ENCODE measurements at regions not wholly inside any gene's neighbourhood (a gene's known extent, or its start where the extent isn't known, plus 50 kb on each side); places are given as distances from the start of the nearest gene placed in this dataset.

DNA sequence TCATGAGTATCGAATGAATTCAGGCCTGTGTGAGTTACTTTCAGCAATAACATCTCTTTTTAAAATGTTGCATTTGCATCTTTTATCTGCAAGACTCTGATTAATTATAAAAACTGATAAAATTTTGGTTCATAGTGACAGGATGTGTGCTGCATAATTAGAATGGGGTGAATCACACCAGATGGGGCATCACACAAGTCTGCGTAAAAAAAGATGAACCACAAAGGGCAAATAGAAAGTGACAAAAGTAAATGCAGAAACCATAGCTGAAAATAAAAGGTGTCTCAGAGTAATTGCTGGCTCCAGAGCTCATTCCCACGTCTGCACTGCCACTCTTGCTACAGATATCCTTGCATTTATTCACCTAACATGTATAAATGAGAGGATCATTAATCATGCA is 131.1 kb downstream of the HS3ST1 start:
- no peaks in the 10 kb centered on the region for H3K79me2 ChIP-seq (ENCODE audit: insufficient read depth, low read length)
- H3K4me1 ChIP-seq (ENCODE audit: insufficient read depth, low read length, poor library complexity, severe bottlenecking): peaks cover 5% of the 10 kb centered on the region
- H3K4me2 ChIP-seq (ENCODE audit: low read depth, low read length, poor library complexity, severe bottlenecking): no peak overlapping the region
- H4K20me1 ChIP-seq (ENCODE audit: insufficient read depth, low read length, poor library complexity, severe bottlenecking): no peaks in the 10 kb centered on the region
- TF ChIP-seq, protein P1, sequence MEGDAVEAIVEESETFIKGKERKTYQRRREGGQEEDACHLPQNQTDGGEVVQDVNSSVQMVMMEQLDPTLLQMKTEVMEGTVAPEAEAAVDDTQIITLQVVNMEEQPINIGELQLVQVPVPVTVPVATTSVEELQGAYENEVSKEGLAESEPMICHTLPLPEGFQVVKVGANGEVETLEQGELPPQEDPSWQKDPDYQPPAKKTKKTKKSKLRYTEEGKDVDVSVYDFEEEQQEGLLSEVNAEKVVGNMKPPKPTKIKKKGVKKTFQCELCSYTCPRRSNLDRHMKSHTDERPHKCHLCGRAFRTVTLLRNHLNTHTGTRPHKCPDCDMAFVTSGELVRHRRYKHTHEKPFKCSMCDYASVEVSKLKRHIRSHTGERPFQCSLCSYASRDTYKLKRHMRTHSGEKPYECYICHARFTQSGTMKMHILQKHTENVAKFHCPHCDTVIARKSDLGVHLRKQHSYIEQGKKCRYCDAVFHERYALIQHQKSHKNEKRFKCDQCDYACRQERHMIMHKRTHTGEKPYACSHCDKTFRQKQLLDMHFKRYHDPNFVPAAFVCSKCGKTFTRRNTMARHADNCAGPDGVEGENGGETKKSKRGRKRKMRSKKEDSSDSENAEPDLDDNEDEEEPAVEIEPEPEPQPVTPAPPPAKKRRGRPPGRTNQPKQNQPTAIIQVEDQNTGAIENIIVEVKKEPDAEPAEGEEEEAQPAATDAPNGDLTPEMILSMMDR (conservative IDR thresholded peaks at IDR 0.05; ENCODE audit: low read length): no peak
- TF ChIP-seq EZH2phosphoT487 (IDR thresholded peaks at IDR 0.05; ENCODE audit: borderline replicate concordance): no peak
- no peaks in the 10 kb centered on the region for H3K27me3 ChIP-seq (ENCODE audit: insufficient read depth, low read length, poor library complexity, severe bottlenecking)
- H3K4me3 ChIP-seq (ENCODE audit: low read length, poor library complexity, severe bottlenecking): no peak overlapping the region
- H3F3A ChIP-seq (ENCODE audit: low read depth): no peaks in the 10 kb centered on the region
- H3K9me2 ChIP-seq (replicated peaks; ENCODE audit: low read depth, low read length): no peaks in the 10 kb centered on the region
- no peaks in the 10 kb centered on the region for H3K36me3 ChIP-seq (ENCODE audit: insufficient read depth, low read length)
- no peak overlapping the region for H2AFZ ChIP-seq (ENCODE audit: low read length)
- H3K9me3 ChIP-seq (ENCODE audit: insufficient read depth, low read depth, low read length): no peaks in the 10 kb centered on the region
- H3K9ac ChIP-seq (ENCODE audit: low read depth, low read length, poor library complexity, severe bottlenecking): no peak overlapping the region

DNA sequence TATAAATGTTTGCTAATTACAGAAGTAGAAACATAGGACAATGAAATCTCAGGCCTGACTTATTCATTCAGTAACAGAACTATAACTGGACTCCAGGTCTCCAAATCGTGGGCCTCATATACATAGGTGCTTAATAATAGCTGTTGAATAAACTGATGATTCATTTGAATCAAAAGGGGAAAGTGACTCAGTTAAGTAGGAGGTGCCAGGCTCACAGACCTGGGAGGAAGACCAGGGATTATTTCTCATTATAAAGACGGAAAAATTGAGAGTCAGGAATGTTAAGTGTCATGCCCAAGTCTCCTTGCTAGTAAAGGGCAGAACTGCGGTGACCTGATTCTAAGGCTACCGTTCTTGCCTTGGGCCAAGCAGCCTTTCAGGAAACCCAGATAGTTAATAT is 131.5 kb downstream of the HS3ST1 start:
- Histone ChIP-seq H2AFZ (ENCODE audit: low read length) (no peak overlapping the region), H3K9me2 (replicated peaks; ENCODE audit: low read depth, low read length) (no peaks in the 10 kb centered on the region), H3K9me3 (ENCODE audit: insufficient read depth, low read depth, low read length) (no peaks in the 10 kb centered on the region), H3K4me3 (ENCODE audit: low read length, poor library complexity, severe bottlenecking) (no peak overlapping the region), H3K79me2 (ENCODE audit: insufficient read depth, low read length) (no peaks in the 10 kb centered on the region), H3K9ac (ENCODE audit: low read depth, low read length, poor library complexity, severe bottlenecking) (no peak overlapping the region), H3K4me2 (ENCODE audit: low read depth, low read length, poor library complexity, severe bottlenecking) (no peak overlapping the region), H3F3A (ENCODE audit: low read depth) (no peaks in the 10 kb centered on the region), H3K4me1 (ENCODE audit: insufficient read depth, low read length, poor library complexity, severe bottlenecking) (peaks cover 5% of the 10 kb centered on the region), H4K20me1 (ENCODE audit: insufficient read depth, low read length, poor library complexity, severe bottlenecking) (no peaks in the 10 kb centered on the region), H3K36me3 (ENCODE audit: insufficient read depth, low read length) (no peaks in the 10 kb centered on the region), H3K27me3 (ENCODE audit: insufficient read depth, low read length, poor library complexity, severe bottlenecking) (no peaks in the 10 kb centered on the region)
- TF ChIP-seq, protein P1 (conservative IDR thresholded peaks at IDR 0.05; ENCODE audit: low read length): no peak
- no peak for TF ChIP-seq EZH2phosphoT487 (IDR thresholded peaks at IDR 0.05; ENCODE audit: borderline replicate concordance)

DNA sequence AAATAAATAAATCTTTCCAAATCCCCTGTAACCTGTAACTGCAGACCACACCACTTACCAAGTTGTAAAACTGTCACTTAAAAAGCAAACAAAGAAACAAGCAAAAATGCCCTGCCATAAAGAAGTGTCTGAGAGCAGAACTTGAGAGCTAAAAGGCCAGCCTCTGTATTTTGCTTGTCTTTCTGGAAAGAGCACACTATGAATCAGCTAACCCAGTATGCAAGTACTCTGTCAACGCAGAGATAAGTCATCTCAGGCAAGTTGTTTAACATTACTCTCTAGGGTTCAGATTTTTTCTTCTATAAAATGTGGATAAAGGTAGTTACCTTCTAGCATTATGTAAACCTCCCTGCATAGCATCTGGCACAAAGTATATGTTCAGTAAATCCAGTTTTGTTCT is 134.8 kb downstream of the HS3ST1 start:
- no peaks in the 10 kb centered on the region for H3K79me2 ChIP-seq (ENCODE audit: insufficient read depth, low read length)
- no peaks in the 10 kb centered on the region for H3F3A ChIP-seq (ENCODE audit: low read depth)
- H3K27me3 ChIP-seq (ENCODE audit: insufficient read depth, low read length, poor library complexity, severe bottlenecking): no peaks in the 10 kb centered on the region
- H3K9me2 ChIP-seq (replicated peaks; ENCODE audit: low read depth, low read length): no peaks in the 10 kb centered on the region
- no peaks in the 10 kb centered on the region for H3K36me3 ChIP-seq (ENCODE audit: insufficient read depth, low read length)
- no peak overlapping the region for H3K4me3 ChIP-seq (ENCODE audit: low read length, poor library complexity, severe bottlenecking)
- H3K4me1 ChIP-seq (ENCODE audit: insufficient read depth, low read length, poor library complexity, severe bottlenecking): peaks cover 5% of the 10 kb centered on the region
- no peak overlapping the region for H3K9ac ChIP-seq (ENCODE audit: low read depth, low read length, poor library complexity, severe bottlenecking)
- TF ChIP-seq, protein P1 (conservative IDR thresholded peaks at IDR 0.05; ENCODE audit: low read length): no peak
- TF ChIP-seq EZH2phosphoT487 (IDR thresholded peaks at IDR 0.05; ENCODE audit: borderline replicate concordance): no peak
- H3K4me2 ChIP-seq (ENCODE audit: low read depth, low read length, poor library complexity, severe bottlenecking): no peak overlapping the region
- no peaks in the 10 kb centered on the region for H3K9me3 ChIP-seq (ENCODE audit: insufficient read depth, low read depth, low read length)
- no peak overlapping the region for H2AFZ ChIP-seq (ENCODE audit: low read length)
- H4K20me1 ChIP-seq (ENCODE audit: insufficient read depth, low read length, poor library complexity, severe bottlenecking): no peaks in the 10 kb centered on the region

Measured in Loucy (cell line).